Thoracic aorta (tissue), 2 donors: ENCODE measurements at regions not wholly inside any gene's neighbourhood (a gene's known extent, or its start where the extent isn't known, plus 50 kb on each side); places are given as distances from the start of the nearest gene placed in this dataset.
"Not testable (repeated sequence)": the region's sequence is repeated elsewhere in the genome, so short reads cannot be mapped to it uniquely, and the experiment has no call there.

Experiments
- ATAC-seq: fragments of 150-250 bp; one replicate; pipeline ENCODE4 v1.8.0; 2017; ENCODE audit warnings: low read depth; ENCODE audit not compliant: insufficient number of reproducible peaks, low FRiP score
- DNase-seq: peaks from one replicate; pipeline ENCODE4 v3.0.0-alpha.2; 2020; ENCODE audit warnings: low spot score
- H3K27ac ChIP-seq, 2 donors: fragments of 200-600 bp; sonication (generic); 1 replicate in 1 of 2; 2 replicates in 1 of 2; pipeline ENCODE4 v1.5.1; 2016; ENCODE audit warnings: mild to moderate bottlenecking in 2 of 2, moderate library complexity in 2 of 2
- H3K27me3 ChIP-seq: fragments of 200-600 bp; sonication (generic); replicated peaks from 2 replicates; pipeline ENCODE4 v1.6.0; 2016; ENCODE audit warnings: mild to moderate bottlenecking; ENCODE audit not compliant: insufficient read depth
- H3K36me3 ChIP-seq: fragments of 200-600 bp; sonication (generic); one replicate; pipeline ENCODE4 v1.5.1; 2016
- H3K4me1 ChIP-seq, 2 donors: fragments of 200-600 bp; sonication (generic); 1 replicate in 1 of 2; 2 replicates in 1 of 2; pipeline versions ENCODE4 v1.5.1 to v1.6.0; 2016; ENCODE audit warnings: low read depth in 2 of 2, mild to moderate bottlenecking in 1 of 2; ENCODE audit not compliant: control insufficient read depth in 1 of 2
- H3K4me3 ChIP-seq: fragments of 200-600 bp; sonication (generic); 2 replicates; pipeline ENCODE4 v1.5.1; 2016; ENCODE audit warnings: mild to moderate bottlenecking
- H3K9me3 ChIP-seq: fragments of 200-600 bp; sonication (generic); 2 replicates; pipeline ENCODE4 v1.5.1; 2016
- TF ChIP-seq, protein P1 (sequence below): fragments of 200-600 bp; sonication (generic); IDR thresholded peaks from one replicate; pipeline ENCODE4 v1.5.1; 2019; ENCODE audit warnings: antibody characterized with exemption

DNA sequence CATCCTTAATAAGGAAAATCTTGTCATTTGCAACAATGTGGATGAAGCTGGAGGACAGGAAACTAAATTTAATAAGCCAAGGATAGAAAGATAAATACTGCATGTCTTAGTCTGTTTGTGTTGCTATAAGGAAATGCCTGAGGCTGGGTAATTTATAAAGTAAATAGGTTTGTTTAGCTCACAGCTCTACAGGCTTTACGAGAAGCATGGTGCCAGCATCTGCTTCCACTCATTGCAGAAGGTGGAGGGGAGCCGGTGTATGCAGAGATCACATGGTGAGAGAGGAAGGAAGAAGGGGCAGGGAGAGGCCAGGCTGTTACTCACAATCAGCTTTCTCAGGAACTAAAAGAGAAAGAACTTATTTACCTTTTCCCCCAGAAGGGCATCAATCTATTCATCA is 118.9 kb upstream of the SMLR1 start:
- TF ChIP-seq, protein P1, sequence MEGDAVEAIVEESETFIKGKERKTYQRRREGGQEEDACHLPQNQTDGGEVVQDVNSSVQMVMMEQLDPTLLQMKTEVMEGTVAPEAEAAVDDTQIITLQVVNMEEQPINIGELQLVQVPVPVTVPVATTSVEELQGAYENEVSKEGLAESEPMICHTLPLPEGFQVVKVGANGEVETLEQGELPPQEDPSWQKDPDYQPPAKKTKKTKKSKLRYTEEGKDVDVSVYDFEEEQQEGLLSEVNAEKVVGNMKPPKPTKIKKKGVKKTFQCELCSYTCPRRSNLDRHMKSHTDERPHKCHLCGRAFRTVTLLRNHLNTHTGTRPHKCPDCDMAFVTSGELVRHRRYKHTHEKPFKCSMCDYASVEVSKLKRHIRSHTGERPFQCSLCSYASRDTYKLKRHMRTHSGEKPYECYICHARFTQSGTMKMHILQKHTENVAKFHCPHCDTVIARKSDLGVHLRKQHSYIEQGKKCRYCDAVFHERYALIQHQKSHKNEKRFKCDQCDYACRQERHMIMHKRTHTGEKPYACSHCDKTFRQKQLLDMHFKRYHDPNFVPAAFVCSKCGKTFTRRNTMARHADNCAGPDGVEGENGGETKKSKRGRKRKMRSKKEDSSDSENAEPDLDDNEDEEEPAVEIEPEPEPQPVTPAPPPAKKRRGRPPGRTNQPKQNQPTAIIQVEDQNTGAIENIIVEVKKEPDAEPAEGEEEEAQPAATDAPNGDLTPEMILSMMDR = no peak
- ATAC-seq = no peak
- no peak overlapping the region for H3K27ac ChIP-seq
- no peak for DNase-seq
- H3K4me1 ChIP-seq = no peaks in the 10 kb centered on the region
- no peaks in the 10 kb centered on the region for H3K9me3 ChIP-seq
- no peak overlapping the region for H3K4me3 ChIP-seq
- H3K27me3 ChIP-seq = no peaks in the 10 kb centered on the region
- no peaks in the 10 kb centered on the region for H3K36me3 ChIP-seq

DNA sequence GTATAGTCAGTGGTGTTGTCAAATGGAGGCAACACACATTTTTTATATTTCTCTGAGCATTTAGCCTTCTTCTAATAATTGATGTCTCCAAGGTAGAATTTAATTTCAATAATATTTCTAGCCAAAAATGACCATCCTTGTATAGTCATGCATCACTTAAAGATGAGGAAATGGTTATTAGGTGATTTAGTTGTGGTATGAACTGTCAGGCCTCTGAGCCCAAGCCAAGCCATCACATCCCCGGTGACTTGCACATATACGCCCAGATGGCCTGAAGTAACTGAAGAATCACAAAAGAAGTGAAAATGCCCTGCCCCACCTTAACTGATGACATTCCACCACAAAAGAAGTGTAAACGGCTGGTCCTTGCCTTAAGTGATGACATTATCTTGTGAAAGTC is 115.6 kb upstream of the SMLR1 start:
- not testable (repeated sequence) for H3K4me1 ChIP-seq, H3K4me3 ChIP-seq

GRCh38 chr6:130713144-130713543 is 114.1 kb upstream of the SMLR1 start:
- no peaks in the 10 kb centered on the region for H3K27me3 ChIP-seq

More for the DNA sequence above, 115.6 kb upstream of the SMLR1 start:
- H3K27ac ChIP-seq, DNase-seq, ATAC-seq, H3K27me3 ChIP-seq, H3K36me3 ChIP-seq, H3K9me3 ChIP-seq: not testable (repeated sequence)

GRCh38 chr6:130715058-130715457 is 112.1 kb upstream of the SMLR1 start:
- H3K4me3 ChIP-seq = no peak overlapping the region
- H3K9me3 ChIP-seq = no peaks in the 10 kb centered on the region
- H3K36me3 ChIP-seq = no peaks in the 10 kb centered on the region
- H3K27ac ChIP-seq = no peak overlapping the region
- no peaks in the 10 kb centered on the region for H3K4me1 ChIP-seq
- DNase-seq (no peak), ATAC-seq (no peak)
- TF ChIP-seq, protein P1 = no peak
- H3K27me3 ChIP-seq = no peaks in the 10 kb centered on the region

More at GRCh38 chr6:130713144-130713543, 114.1 kb upstream of the SMLR1 start:
- Histone ChIP-seq H3K4me1 (no peaks in the 10 kb centered on the region), H3K27ac (no peak overlapping the region), H3K36me3 (no peaks in the 10 kb centered on the region), H3K9me3 (no peaks in the 10 kb centered on the region), H3K4me3 (no peak overlapping the region)
- TF ChIP-seq, protein P1 = no peak
- ATAC-seq (no peak), DNase-seq (no peak)

DNA sequence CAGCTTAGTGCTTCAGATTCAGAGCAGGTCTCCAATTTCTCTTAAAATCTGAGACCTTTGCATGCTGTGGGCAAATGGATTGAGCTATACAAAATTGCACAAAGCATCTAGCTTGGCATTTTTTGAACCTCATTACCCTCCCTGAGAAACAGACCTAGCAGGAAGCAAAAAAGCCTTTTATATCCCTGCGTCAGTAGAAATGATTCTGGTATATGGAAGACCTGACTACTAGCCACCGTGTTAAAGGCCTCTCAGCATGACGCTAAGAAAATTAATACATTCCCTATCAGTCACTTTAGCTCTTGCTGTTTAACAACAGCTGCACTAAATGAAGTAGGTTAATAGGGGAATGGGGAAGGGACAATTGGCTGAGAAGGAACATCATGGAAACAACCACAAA is 110.7 kb upstream of the SMLR1 start:
- no peaks in the 10 kb centered on the region for H3K27me3 ChIP-seq
- H3K4me1 ChIP-seq = no peaks in the 10 kb centered on the region
- TF ChIP-seq, protein P1 = no peak
- H3K27ac ChIP-seq = no peak overlapping the region
- H3K36me3 ChIP-seq = no peaks in the 10 kb centered on the region
- no peaks in the 10 kb centered on the region for H3K9me3 ChIP-seq
- DNase-seq (no peak), ATAC-seq (no peak)
- no peak overlapping the region for H3K4me3 ChIP-seq

DNA sequence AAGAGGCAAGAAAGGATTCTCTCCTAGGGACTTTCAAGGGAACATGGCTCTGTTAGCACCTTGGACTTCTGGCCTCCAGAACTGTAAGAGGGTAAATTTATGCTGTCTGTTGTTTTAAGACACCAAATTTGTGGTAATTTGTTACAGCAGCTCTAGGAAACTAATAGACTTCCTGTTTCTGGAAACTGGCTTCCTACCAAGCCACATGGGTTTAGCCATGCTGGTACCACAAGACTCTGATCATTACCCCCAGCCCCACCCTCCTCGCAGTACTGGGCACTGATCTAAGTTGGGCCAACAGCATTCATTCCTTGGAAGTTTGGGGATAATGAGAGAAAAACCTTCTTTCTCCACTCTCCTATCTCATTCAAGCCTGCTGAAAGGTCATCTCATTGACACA is 109.5 kb upstream of the SMLR1 start:
- Histone ChIP-seq H3K27me3 (no peaks in the 10 kb centered on the region), H3K4me1 (no peaks in the 10 kb centered on the region), H3K36me3 (no peaks in the 10 kb centered on the region), H3K4me3 (no peak overlapping the region), H3K27ac (no peak overlapping the region), H3K9me3 (no peaks in the 10 kb centered on the region)
- ATAC-seq = no peak
- TF ChIP-seq, protein P1 = no peak
- no peak for DNase-seq
